ENCODE measurements at regions not wholly inside any gene's neighbourhood (a gene's known extent, or its start where the extent isn't known, plus 50 kb on each side); places are given as distances from the start of the nearest gene placed in this dataset.

GRCh38 chr11:122348659-122349409 is 232.8 kb upstream of the BLID start:
- FAIRE-seq (no peak), DNase-seq (ENCODE audit: low spot score) (no peak)

GRCh38 chr11:122346006-122346405 is 230.0 kb upstream of the BLID start:
- no peak for FAIRE-seq
- DNase-seq (ENCODE audit: low spot score) = no peak

GRCh38 chr11:122345586-122345985 is 229.6 kb upstream of the BLID start:
- no peak for FAIRE-seq

GRCh38 chr11:122344215-122344614 is 228.2 kb upstream of the BLID start:
- FAIRE-seq (no peak), DNase-seq (ENCODE audit: low spot score) (no peak)

More at GRCh38 chr11:122345586-122345985, 229.6 kb upstream of the BLID start:
- no peak for DNase-seq (ENCODE audit: low spot score)

- FAIRE-seq = no peak
- DNase-seq (ENCODE audit: low spot score) = no peak
These were observed 227.2 kb upstream of the BLID start for GRCh38 chr11:122343210-122343609.

GRCh38 chr11:122342089-122342744 is 226.2 kb upstream of the BLID start:
- FAIRE-seq (no peak), DNase-seq (ENCODE audit: low spot score) (no peak)

DNA sequence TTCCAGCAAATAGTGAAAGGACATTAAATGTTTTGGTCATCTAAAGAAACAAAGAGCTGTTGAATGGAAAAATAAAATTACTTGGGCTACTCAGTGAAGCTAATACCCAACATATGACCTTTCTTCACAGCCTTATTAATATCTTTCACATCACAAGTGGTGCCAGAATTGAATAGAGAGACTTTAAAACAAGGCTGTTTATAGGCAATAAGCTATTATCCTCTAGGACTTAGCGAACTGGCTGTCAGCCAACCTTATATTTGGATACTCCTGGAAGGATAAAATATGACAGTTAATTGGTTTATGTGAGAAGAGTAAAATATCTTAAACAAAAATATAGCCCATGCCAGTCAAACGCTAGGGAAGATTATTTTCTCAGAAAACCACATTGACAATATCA is 225.5 kb upstream of the BLID start:
- DNase-seq (ENCODE audit: low spot score) = no peak
- FAIRE-seq = no peak

DNA sequence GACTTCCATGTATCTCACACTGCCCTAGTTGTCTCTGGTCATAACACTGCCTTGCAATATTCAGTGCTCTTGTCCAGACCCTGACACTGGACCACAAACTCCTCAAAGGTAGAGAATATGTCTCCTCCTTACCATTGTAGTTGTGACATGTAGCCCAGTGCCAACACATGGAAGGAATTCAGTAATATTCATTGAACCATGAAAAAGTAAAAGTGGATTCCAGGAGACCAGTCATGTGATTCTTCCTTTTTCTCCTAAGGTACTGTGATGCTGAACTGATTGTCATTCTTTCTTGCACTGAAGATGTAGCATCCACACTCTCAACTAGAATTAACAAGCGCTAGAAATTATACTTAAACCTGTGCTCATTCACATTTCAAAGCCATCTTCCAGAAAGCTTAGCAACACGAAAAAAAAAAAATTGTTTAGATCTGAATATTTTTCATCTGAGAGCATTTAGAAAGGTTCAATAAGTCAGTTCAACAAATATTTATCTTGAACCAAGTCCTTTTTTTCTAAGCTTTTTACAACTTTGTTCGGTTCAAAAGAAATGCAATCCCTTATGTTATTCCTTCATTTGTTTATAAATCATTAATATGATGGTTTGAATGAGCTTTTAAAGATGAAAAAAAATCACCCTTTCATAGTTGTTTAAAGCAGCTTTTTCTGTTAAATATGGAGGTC is 224.7 kb upstream of the BLID start:
- no peak for FAIRE-seq
- DNase-seq (ENCODE audit: low spot score) = no peak

DNA sequence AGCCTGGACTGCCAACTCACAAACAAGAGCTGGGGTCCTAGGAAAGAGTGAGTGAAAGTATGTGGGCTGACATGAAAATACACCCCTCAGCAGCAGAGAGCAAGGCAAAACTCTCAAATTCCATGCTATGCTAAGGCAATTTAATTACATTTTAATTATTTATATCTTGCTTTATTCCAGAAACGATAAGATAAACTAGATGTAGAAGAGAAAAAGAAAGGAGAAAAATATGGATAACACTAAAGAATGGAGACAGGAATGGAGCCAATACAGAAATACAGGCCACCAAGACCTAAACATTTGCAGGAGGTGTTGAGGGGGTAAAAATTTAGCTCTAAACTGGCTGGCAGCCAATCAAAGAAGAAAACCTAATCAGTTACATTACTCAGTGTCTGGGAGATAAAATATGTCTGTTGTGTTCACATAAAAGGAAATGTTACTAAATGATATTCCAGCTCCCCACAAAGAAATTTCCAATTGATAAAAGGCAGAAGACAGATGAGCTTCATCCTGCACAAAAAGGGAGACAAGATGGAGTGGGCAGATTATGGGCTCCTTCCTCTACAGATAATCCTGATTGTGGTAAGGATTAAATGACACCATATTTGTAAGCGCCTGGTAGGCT is 223.5 kb upstream of the BLID start:
- no peak for FAIRE-seq

GRCh38 chr11:122337704-122338103 is 221.7 kb upstream of the BLID start:
- no peak for DNase-seq (ENCODE audit: low spot score)
- FAIRE-seq = no peak

More for the DNA sequence above, 223.5 kb upstream of the BLID start:
- no peak for DNase-seq (ENCODE audit: low spot score)

- no peak for DNase-seq (ENCODE audit: low spot score)
- no peak for FAIRE-seq
These were observed 221.2 kb upstream of the BLID start for GRCh38 chr11:122337241-122337640.

- DNase-seq (ENCODE audit: low spot score) = no peak
- FAIRE-seq = no peak
These were observed 220.7 kb upstream of the BLID start for GRCh38 chr11:122336706-122337105.

- FAIRE-seq = no peak
- DNase-seq (ENCODE audit: low spot score) = no peak
These were observed 218.7 kb upstream of the BLID start for GRCh38 chr11:122334546-122335339.

DNA sequence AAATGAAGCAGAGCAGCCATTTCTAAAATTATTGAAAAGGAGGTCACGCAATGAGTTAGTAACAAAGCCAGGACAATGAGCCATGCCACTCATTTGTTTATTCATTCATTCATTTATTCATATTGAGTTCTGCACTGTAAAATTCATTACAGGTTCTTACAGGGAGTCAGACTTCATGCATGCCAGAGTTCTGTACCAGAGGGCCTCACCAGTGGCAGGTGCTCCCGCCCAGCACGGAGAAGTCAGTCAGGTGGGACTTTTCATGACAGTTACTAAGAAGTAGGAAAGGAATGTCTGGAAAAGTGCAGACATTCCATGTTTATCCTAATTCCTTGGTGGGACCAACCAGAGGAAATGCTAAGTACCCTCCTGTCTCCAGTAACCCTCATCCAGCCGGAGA is 217.5 kb upstream of the BLID start:
- FAIRE-seq = no peak

DNA sequence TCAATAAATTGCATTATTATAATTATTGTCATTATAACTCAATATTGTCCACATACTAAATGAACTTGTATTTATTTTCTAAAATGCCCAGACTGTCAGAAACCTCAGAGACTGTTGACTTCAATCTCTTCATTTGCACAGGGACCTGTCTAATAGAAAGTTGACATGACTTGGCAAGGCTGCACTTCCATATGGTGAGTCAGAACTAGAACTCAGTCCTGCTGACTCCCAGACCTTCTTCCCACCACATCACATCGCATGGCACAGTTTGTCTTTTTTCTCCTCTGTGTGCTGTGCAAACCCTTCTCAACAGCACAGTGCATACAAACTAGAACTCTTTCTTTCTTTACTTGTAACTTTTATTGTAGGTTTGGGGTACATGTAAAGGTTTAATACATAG is 215.1 kb upstream of the BLID start:
- no peak for DNase-seq (ENCODE audit: low spot score)
- FAIRE-seq = no peak

More for the DNA sequence above, 217.5 kb upstream of the BLID start:
- no peak for DNase-seq (ENCODE audit: low spot score)

DNA sequence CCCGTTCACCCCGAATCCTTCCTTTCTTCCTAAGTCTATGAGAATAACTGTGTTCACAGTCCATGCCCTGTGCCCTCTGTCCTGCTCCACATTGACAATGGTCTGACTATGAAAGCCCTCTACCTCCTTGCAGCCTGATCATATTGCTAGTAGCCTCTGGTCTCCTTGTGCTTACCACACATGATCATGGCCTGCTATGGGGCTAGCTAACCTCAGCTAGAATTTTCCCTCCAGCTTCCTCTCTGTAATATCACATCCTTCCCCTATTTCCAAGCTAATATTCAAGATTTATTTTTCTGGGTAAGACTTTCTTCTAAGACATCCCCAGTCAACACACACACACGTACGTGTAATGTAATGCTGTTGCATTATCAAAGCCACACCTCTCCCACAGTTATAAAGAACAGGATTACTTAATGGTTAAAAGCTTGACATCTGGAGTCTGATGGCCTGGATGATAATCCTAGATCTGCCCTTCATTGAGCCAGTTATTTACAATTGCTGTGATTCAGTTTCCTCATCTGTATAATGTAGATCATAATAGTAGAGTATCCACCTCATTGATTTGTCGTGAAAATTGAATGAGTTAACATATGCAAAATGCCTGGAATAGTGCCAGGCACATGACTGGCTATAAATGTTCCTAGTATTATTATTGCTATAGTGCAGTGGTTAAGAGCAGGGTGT is 214.4 kb upstream of the BLID start:
- no peak for FAIRE-seq
- DNase-seq (ENCODE audit: low spot score) = no peak

- FAIRE-seq (no peak), DNase-seq (ENCODE audit: low spot score) (no peak)
These were observed 211.5 kb upstream of the BLID start for GRCh38 chr11:122327528-122327927.

DNA sequence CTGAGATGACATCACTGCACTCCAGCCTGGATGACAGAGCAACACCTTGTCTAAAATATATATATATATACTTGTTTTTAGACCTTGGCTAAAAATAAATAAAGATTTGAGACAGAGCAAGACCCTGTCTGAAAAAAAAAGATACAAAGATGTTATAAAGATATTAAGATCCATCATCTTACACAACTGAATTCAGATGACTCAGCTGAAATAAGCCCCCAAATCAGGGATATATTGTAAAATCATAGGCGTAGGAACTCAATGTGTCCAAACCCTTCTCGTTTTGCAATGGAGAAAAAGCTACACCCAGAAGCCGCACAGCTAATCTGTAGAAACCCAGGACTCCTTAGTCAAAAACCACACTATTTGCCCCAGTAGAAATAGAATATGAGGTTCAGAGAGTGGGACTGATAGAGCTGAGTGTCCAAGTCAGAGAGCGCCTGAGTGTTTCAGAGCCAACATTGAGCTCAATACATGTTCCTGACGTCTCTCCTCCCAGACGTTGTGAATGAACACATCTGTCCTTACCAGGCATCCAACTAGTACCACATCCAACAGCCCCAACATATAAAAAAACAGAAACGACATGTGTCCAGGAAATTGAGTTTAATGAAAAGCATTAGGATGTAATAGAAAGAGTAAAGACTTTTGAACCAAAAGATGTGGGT is 207.9 kb upstream of the BLID start:
- FAIRE-seq = no peak
- no peak for DNase-seq (ENCODE audit: low spot score)

GRCh38 chr11:122322329-122322728 is 206.3 kb upstream of the BLID start:
- FAIRE-seq = no peak

DNA sequence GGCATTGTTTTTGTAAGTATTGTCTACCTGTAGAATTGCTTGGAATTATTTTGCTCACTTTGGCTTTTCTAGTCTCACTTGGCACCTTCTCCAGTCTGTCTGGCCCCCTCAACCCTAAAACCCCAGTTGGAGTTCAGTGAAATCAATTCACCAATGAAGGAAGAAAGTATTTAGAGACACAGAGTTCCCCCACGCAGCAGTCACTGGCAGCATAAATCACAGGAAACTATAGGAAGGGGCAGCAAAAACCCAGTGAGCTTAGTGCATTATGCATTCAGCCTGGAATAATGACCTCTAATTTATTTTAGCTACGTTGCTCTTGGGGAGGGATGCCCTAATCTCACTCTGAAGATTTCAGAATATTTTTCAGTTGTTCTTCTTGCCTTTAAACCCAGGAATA is 204.7 kb upstream of the BLID start:
- FAIRE-seq (no peak), DNase-seq (ENCODE audit: low spot score) (no peak)

More at GRCh38 chr11:122322329-122322728, 206.3 kb upstream of the BLID start:
- DNase-seq (ENCODE audit: low spot score) = no peak

Data from urothelium cell line (cell line).